Endodermal cell (in vitro differentiated cells): ENCODE measurements at regions not wholly inside any gene's neighbourhood (a gene's known extent, or its start where the extent isn't known, plus 50 kb on each side); places are given as distances from the start of the nearest gene placed in this dataset.

ENCODE experiments used
- DNase-seq: peaks from one replicate; pipeline ENCODE4 v3.0.0-alpha.2; 2017
- H3K27ac ChIP-seq: 2 replicates; pipeline ENCODE4 v1.5.1; 2013; ENCODE audit warnings: mild to moderate bottlenecking, low read depth, low read length, moderate library complexity
- H3K27me3 ChIP-seq: 2 replicates; pipeline ENCODE4 v1.6.1; 2013; ENCODE audit warnings: mild to moderate bottlenecking, low read length, moderate library complexity; ENCODE audit not compliant: insufficient read depth, control insufficient read depth, poor library complexity, severe bottlenecking
- H3K36me3 ChIP-seq: 2 replicates; pipeline ENCODE4 v1.7.0; 2013; ENCODE audit warnings: mild to moderate bottlenecking, low read length, moderate library complexity; ENCODE audit not compliant: control insufficient read depth, insufficient read depth
- H3K4me1 ChIP-seq: one replicate; pipeline ENCODE4 v1.7.0; 2013; ENCODE audit warnings: low read length; ENCODE audit not compliant: control insufficient read depth, insufficient read depth
- H3K4me3 ChIP-seq: 2 replicates; pipeline ENCODE4 v1.5.1; 2013; ENCODE audit warnings: mild to moderate bottlenecking, low read length, moderate library complexity
- H3K9ac ChIP-seq: 2 replicates; pipeline ENCODE4 v1.6.1; 2013; ENCODE audit warnings: mild to moderate bottlenecking, low read length, moderate library complexity; ENCODE audit not compliant: poor library complexity, severe bottlenecking; ENCODE audit errors: extremely low read depth
- H3K9me3 ChIP-seq: 2 replicates; pipeline ENCODE4 v1.6.1; 2013; ENCODE audit warnings: mild to moderate bottlenecking, low read length, moderate library complexity; ENCODE audit not compliant: control insufficient read depth
- H3K27ac Mint-ChIP-seq: 2 replicates; pipeline ENCODE4 v1.8.0; 2020; ENCODE audit warnings: mixed read lengths
- H3K27me3 Mint-ChIP-seq: 2 replicates; pipeline ENCODE4 v1.8.0; 2021; ENCODE audit warnings: mild to moderate bottlenecking, mixed read lengths; ENCODE audit not compliant: insufficient read depth
- H3K36me3 Mint-ChIP-seq: 2 replicates; pipeline ENCODE4 v1.8.0; 2020; ENCODE audit warnings: low read depth, mixed read lengths
- H3K4me1 Mint-ChIP-seq: 2 replicates; pipeline ENCODE4 v1.8.0; 2020; ENCODE audit warnings: mixed read lengths
- H3K4me3 Mint-ChIP-seq: 2 replicates; pipeline ENCODE4 v1.8.0; 2020; ENCODE audit warnings: mild to moderate bottlenecking, moderate library complexity, mixed read lengths
- H3K9me3 Mint-ChIP-seq: 2 replicates; pipeline ENCODE4 v1.8.0; 2020; ENCODE audit warnings: mild to moderate bottlenecking, mixed read lengths
- CTCF ChIP-seq: fragments of 200-600 bp; sonication (generic); conservative IDR thresholded peaks from 2 replicates; pipeline ENCODE4 v1.5.0; 2021; ENCODE audit warnings: antibody characterized with exemption, mild to moderate bottlenecking
- WGBS, 2 experiments: methylation state at CpG; one replicate each; pipeline versions ENCODE4 v1.1.5 to v1.1.7; 2013; ENCODE audit warnings: missing lambda C conversion rate in 2 of 2, mixed read lengths in 1 of 2; ENCODE audit not compliant: insufficient coverage in 1 of 2, insufficient read length in 1 of 2; 5-methylcytosine and 5-hydroxymethylcytosine counted together

- WGBS, 2 experiments = 81 to 89% methylated on average over 2 to 3 of the region's 3 CpGs
- Histone ChIP-seq H3K27ac (no peak overlapping the region), H3K27me3 (no peaks in the 10 kb centered on the region), H3K9me3 (no peaks in the 10 kb centered on the region), H3K4me1 (no peaks in the 10 kb centered on the region), H3K4me3 (no peak overlapping the region), H3K36me3 (no peaks in the 10 kb centered on the region), H3K9ac (no peak overlapping the region)
- DNase-seq = no peak
- H3K27ac Mint-ChIP-seq = no peak overlapping the region
- no peak overlapping the region for H3K4me3 Mint-ChIP-seq
- H3K36me3 Mint-ChIP-seq = no peaks in the 10 kb centered on the region
- no peak for TF ChIP-seq CTCF
- peaks cover 8% of the 10 kb centered on the region for H3K27me3 Mint-ChIP-seq
- H3K9me3 Mint-ChIP-seq = no peaks in the 10 kb centered on the region
- peaks cover 7% of the 10 kb centered on the region for H3K4me1 Mint-ChIP-seq
Measured at GRCh38 chr7:125606671-125607070, 677.0 kb upstream of the POT1 start.

DNA sequence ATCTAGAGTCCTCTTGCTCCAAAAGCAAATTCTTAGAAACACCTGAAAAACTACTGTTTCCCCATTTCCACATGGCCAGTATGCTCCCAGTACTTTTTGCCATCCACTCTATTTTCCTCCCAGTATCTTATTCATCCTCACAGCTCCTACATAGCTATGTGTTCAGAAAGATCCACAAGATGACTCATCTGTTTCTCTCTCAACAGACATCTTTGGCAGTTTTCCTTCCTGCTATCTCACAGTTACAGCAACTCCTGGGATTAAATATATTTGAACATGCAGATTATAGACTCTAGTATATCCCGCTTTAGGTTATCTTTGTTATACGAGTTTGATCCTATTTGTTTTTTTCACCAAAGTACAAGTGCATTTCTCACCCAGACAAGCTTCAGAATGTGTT lies 675.6 kb upstream of the POT1 start:
- Mint-ChIP-seq H3K9me3 (no peaks in the 10 kb centered on the region), H3K27me3 (peaks cover 3% of the 10 kb centered on the region), H3K4me1 (peaks cover 7% of the 10 kb centered on the region), H3K36me3 (no peaks in the 10 kb centered on the region), H3K4me3 (no peak overlapping the region), H3K27ac (no peak overlapping the region)
- Histone ChIP-seq H3K9ac (no peak overlapping the region), H3K9me3 (no peaks in the 10 kb centered on the region), H3K4me3 (no peak overlapping the region), H3K36me3 (no peaks in the 10 kb centered on the region), H3K27me3 (no peaks in the 10 kb centered on the region), H3K27ac (no peak overlapping the region), H3K4me1 (no peaks in the 10 kb centered on the region)
- WGBS, 2 experiments = 72 to 100% methylated on average over 1 to 2 of the region's 2 CpGs
- DNase-seq = no peak
- TF ChIP-seq CTCF = peak; percentile 42

GRCh38 chr7:125602441-125602840 lies 672.8 kb upstream of the POT1 start:
- no CpG with 5 or more reads among the region's 1 CpG for WGBS, 2 experiments
- TF ChIP-seq CTCF = no peak
- H3K4me3 ChIP-seq = no peak overlapping the region
- no peaks in the 10 kb centered on the region for H3K36me3 ChIP-seq
- H3K4me3 Mint-ChIP-seq = no peak overlapping the region
- peaks cover 3% of the 10 kb centered on the region for H3K27me3 Mint-ChIP-seq
- H3K9me3 Mint-ChIP-seq = no peaks in the 10 kb centered on the region
- H3K36me3 Mint-ChIP-seq = no peaks in the 10 kb centered on the region
- H3K9ac ChIP-seq = no peak overlapping the region
- no peak overlapping the region for H3K27ac Mint-ChIP-seq
- no peaks in the 10 kb centered on the region for H3K9me3 ChIP-seq
- no peaks in the 10 kb centered on the region for H3K4me1 ChIP-seq
- peaks cover 9% of the 10 kb centered on the region for H3K4me1 Mint-ChIP-seq
- no peaks in the 10 kb centered on the region for H3K27me3 ChIP-seq
- no peak overlapping the region for H3K27ac ChIP-seq
- no peak for DNase-seq
